IMR-90 (cell line): ENCODE measurements at regions not wholly inside any gene's neighbourhood (a gene's known extent, or its start where the extent isn't known, plus 50 kb on each side); places are given as distances from the start of the nearest gene placed in this dataset.

Experiments
- ATAC-seq: fragments of 200-7000 bp; cut with Tn5 transposase; 2 replicates; pipeline ENCODE4 v1.9.1; 2020; ENCODE audit warnings: low read depth, mild to moderate bottlenecking, moderate library complexity
- BruUV-seq: library from RNA; stranded (reverse); fragments of 400-500 nt; replicated peaks from 2 replicates; lab custom pipeline; 2021; lab: Mats Ljungman, UMichigan
- CTCF ChIA-PET: fragments of 300-600 bp; formaldehyde crosslinking; extraction: SDS; loops from one replicate; lab custom pipeline; 2021; ENCODE audit warnings: antibody characterized with exemption; lab: Yijun Ruan, JAX
- POLR2A ChIA-PET: fragments of 300-600 bp; sonication (Branson Sonifier 250); formaldehyde crosslinking; loops from one replicate; lab custom pipeline; 2022; ENCODE audit warnings: antibody characterized with exemption; ENCODE audit not compliant: unreplicated experiment; lab: Charles Lee
- DNase-seq: peaks from one replicate; pipeline ENCODE4 v3.0.0; 2013
- H2AFZ ChIP-seq: replicated peaks from 2 replicates; pipeline ENCODE3; 2013; ENCODE audit warnings: low read length, mild to moderate bottlenecking; ENCODE audit not compliant: poor library complexity
- H2AK5ac ChIP-seq: 2 replicates; pipeline ENCODE4 v1.6.1; 2013; ENCODE audit warnings: low read depth, low read length, inconsistent platforms
- H2AK9ac ChIP-seq: replicated peaks from 2 replicates; pipeline ENCODE3; 2013; ENCODE audit warnings: mild to moderate bottlenecking, low read depth, low read length, moderate library complexity; ENCODE audit not compliant: poor library complexity
- H2BK120ac ChIP-seq: 2 replicates; pipeline ENCODE4 v1.6.1; 2013; ENCODE audit warnings: low read depth, low read length, inconsistent platforms
- H2BK15ac ChIP-seq: 3 replicates; pipeline ENCODE4 v1.6.1; 2013; ENCODE audit warnings: low read depth, low read length, inconsistent platforms
- H2BK20ac ChIP-seq: 2 replicates; pipeline ENCODE4 v1.6.1; 2013; ENCODE audit warnings: low read depth, mild to moderate bottlenecking, inconsistent platforms, low read length, moderate library complexity
- H2BK5ac ChIP-seq: 2 replicates; pipeline ENCODE4 v1.6.1; 2013; ENCODE audit warnings: mild to moderate bottlenecking, low read depth, low read length, inconsistent platforms; ENCODE audit not compliant: poor library complexity, severe bottlenecking
- H3K14ac ChIP-seq: replicated peaks from 2 replicates; pipeline ENCODE4 v1.6.1; 2013; ENCODE audit warnings: low read depth, low read length, inconsistent platforms
- H3K18ac ChIP-seq: 2 replicates; pipeline ENCODE4 v1.6.1; 2013; ENCODE audit warnings: low read depth, low read length, control low read depth
- H3K23ac ChIP-seq: 2 replicates; pipeline ENCODE4 v1.6.1; 2013; ENCODE audit warnings: low read depth, low read length, inconsistent platforms
- H3K27ac ChIP-seq: 2 replicates; pipeline ENCODE4 v1.5.1; 2013; ENCODE audit warnings: mild to moderate bottlenecking, control low read depth, low read length; ENCODE audit not compliant: insufficient read depth
- H3K27me3 ChIP-seq: 2 replicates; pipeline ENCODE4 v1.6.1; 2013; ENCODE audit warnings: low read length; ENCODE audit not compliant: control insufficient read depth, insufficient read depth
- H3K36me3 ChIP-seq: 2 replicates; pipeline ENCODE4 v1.6.1; 2013; ENCODE audit warnings: low read length, mixed read lengths; ENCODE audit not compliant: control insufficient read depth, insufficient read depth
- H3K4ac ChIP-seq: 2 replicates; pipeline ENCODE4 v1.6.1; 2013; ENCODE audit warnings: low read depth, low read length, inconsistent platforms
- H3K4me1 ChIP-seq: 2 replicates; pipeline ENCODE4 v1.6.1; 2013; ENCODE audit warnings: low read length, mixed read lengths; ENCODE audit not compliant: control insufficient read depth, insufficient read depth
- H3K4me2 ChIP-seq: 2 replicates; pipeline ENCODE4 v1.6.1; 2013; ENCODE audit warnings: low read depth, mild to moderate bottlenecking, control low read depth, low read length, moderate library complexity
- H3K4me3 ChIP-seq: 2 replicates; pipeline ENCODE4 v1.5.1; 2013; ENCODE audit warnings: low read depth, mild to moderate bottlenecking, control low read depth, low read length, moderate library complexity; ENCODE audit not compliant: insufficient read depth
- H3K56ac ChIP-seq: 2 replicates; pipeline ENCODE4 v1.6.1; 2013; ENCODE audit warnings: low read length, inconsistent platforms; ENCODE audit not compliant: insufficient read depth; ENCODE audit errors: extremely low read depth
- H3K79me1 ChIP-seq, 2 experiments: 2 replicates each; pipeline ENCODE4 v1.6.1; 2013; ENCODE audit warnings: low read length in 2 of 2, inconsistent platforms in 1 of 2, low read depth in 1 of 2
- H3K9ac ChIP-seq: 2 replicates; pipeline ENCODE4 v1.6.1; 2013; ENCODE audit warnings: low read depth, low read length, control low read depth
- H3K9me1 ChIP-seq: 2 replicates; pipeline ENCODE4 v1.6.1; 2013; ENCODE audit warnings: low read length, inconsistent platforms; ENCODE audit not compliant: insufficient read depth
- H3K9me3 ChIP-seq: 2 replicates; pipeline ENCODE4 v1.6.1; 2013; ENCODE audit warnings: low read length; ENCODE audit not compliant: control insufficient read depth, insufficient read depth
- H4K20me1 ChIP-seq: 2 replicates; pipeline ENCODE4 v1.6.1; 2013; ENCODE audit warnings: low read length, inconsistent platforms; ENCODE audit not compliant: insufficient read depth
- H4K5ac ChIP-seq: 2 replicates; pipeline ENCODE4 v1.6.1; 2013; ENCODE audit warnings: mild to moderate bottlenecking, low read depth, low read length, control low read depth
- H4K8ac ChIP-seq, 2 experiments: 2 replicates each; pipeline ENCODE4 v1.6.1; 2013; ENCODE audit warnings: low read depth in 2 of 2, low read length in 2 of 2, control low read depth in 1 of 2, inconsistent platforms in 1 of 2
- H4K91ac ChIP-seq: 2 replicates; pipeline ENCODE4 v1.6.1; 2013; ENCODE audit warnings: low read depth, low read length, inconsistent platforms; ENCODE audit not compliant: insufficient read depth
- BHLHE40 ChIP-seq: fragments of 150-350 bp; IDR thresholded peaks from 2 replicates; pipeline ENCODE4 v1.6.1; 2016; ENCODE audit warnings: mild to moderate bottlenecking, low read depth, low read length
- CEBPB ChIP-seq: IDR thresholded peaks from 2 replicates; pipeline ENCODE4 v1.6.1; 2012; ENCODE audit warnings: low read depth, low read length, improper control_type of control experiment
- CHD1 ChIP-seq: IDR thresholded peaks from 2 replicates; pipeline ENCODE4 v1.6.1; 2012; ENCODE audit warnings: low read depth, low read length, improper control_type of control experiment
- CTCF ChIP-seq: conservative IDR thresholded peaks from 2 replicates; pipeline ENCODE4 v1.5.1; 2012; ENCODE audit warnings: mild to moderate bottlenecking, low read depth, low read length, improper control_type of control experiment
- FOS ChIP-seq: fragments of 150-350 bp; IDR thresholded peaks from 2 replicates; pipeline ENCODE4 v1.6.1; 2016; ENCODE audit warnings: low read depth, low read length
- MAFK ChIP-seq: IDR thresholded peaks from 2 replicates; pipeline ENCODE4 v1.6.1; 2012; ENCODE audit warnings: low read depth, low read length, improper control_type of control experiment
- MXI1 ChIP-seq: IDR thresholded peaks from 2 replicates; pipeline ENCODE4 v1.6.1; 2012; ENCODE audit warnings: low read depth, mild to moderate bottlenecking, low read length, moderate library complexity, borderline replicate concordance
- NFE2L2 ChIP-seq: fragments of 150-350 bp; IDR thresholded peaks from 2 replicates; pipeline ENCODE4 v1.6.1; 2016; ENCODE audit warnings: low read depth, mild to moderate bottlenecking, low read length
- POLR2A ChIP-seq: IDR thresholded peaks from 2 replicates; pipeline ENCODE4 v1.6.1; 2012; ENCODE audit warnings: mild to moderate bottlenecking, low read depth, low read length
- RAD21 ChIP-seq: IDR thresholded peaks from 2 replicates; pipeline ENCODE4 v1.6.1; 2012; ENCODE audit warnings: low read length, improper control_type of control experiment
- RCOR1 ChIP-seq: IDR thresholded peaks from 2 replicates; pipeline ENCODE4 v1.6.1; 2012; ENCODE audit warnings: mild to moderate bottlenecking, low read length, improper control_type of control experiment; ENCODE audit not compliant: insufficient replicate concordance
- RFX5 ChIP-seq: IDR thresholded peaks from 2 replicates; pipeline ENCODE4 v1.8.0; 2012; ENCODE audit warnings: low read depth, mild to moderate bottlenecking, low read length, moderate library complexity
- SMC3 ChIP-seq: fragments of 150-350 bp; IDR thresholded peaks from 2 replicates; pipeline ENCODE4 v1.6.1; 2016; ENCODE audit warnings: low read depth, mild to moderate bottlenecking, antibody characterized with exemption, low read length, moderate library complexity
- whole genome bisulfite sequencing, 2 experiments: methylation state at CpG; one replicate each; pipeline versions ENCODE4 v1.1.5 to v1.1.7; 2013; ENCODE audit warnings: missing lambda C conversion rate in 2 of 2; ENCODE audit not compliant: insufficient read length in 1 of 2; ENCODE audit errors: extremely low coverage in 2 of 2; 5-methylcytosine and 5-hydroxymethylcytosine counted together
- dilution Hi-C: fragments of 300-500 bp; cut with HindIII; formaldehyde crosslinking; loops from one replicate; pipeline ENCODE4 v1.14.3; 2018; ENCODE audit warnings: low sequenced_read_pairs; ENCODE audit not compliant: unreplicated experiment
- in situ Hi-C: fragments of 300-500 bp; cut with MboI; formaldehyde crosslinking; loops from 3 replicates; pipeline ENCODE4 v1.14.3; 2019; ENCODE audit warnings: low sequenced_read_pairs, inconsistent platforms, mixed read lengths
- intact Hi-C: fragments of 100-400 bp; cut with micrococcal nuclease; formaldehyde crosslinking; loops from 2 replicates; pipeline ENCODE4 v1.10.0; 2022
- TF ChIP-seq, protein P1 (sequence below): fragments of 150-350 bp; IDR thresholded peaks from 2 replicates; pipeline ENCODE4 v1.6.1; 2017; ENCODE audit warnings: mild to moderate bottlenecking, antibody characterized with exemption, low read length, low read depth

- dilution Hi-C loops (no loop called here), intact Hi-C loops (no loop called here), in situ Hi-C loops (no loop called here)
- Histone ChIP-seq H3K9me1 (no peaks in the 10 kb centered on the region), H2BK15ac (no peak overlapping the region), H3K56ac (no peak overlapping the region), H3K36me3 (no peaks in the 10 kb centered on the region), H3K4me1 (peaks cover 2% of the 10 kb centered on the region; the same call in 1 of the 2 replicates), H3K14ac (no peak overlapping the region), H3K23ac (no peak overlapping the region), H2AK5ac (no peak overlapping the region), H2BK120ac (no peak overlapping the region), H2AK9ac (no peak overlapping the region), H3K4me2 (no peak overlapping the region), H4K91ac (no peak overlapping the region), H3K9ac (no peak overlapping the region), H4K5ac (no peak overlapping the region; the same call in 1 of the 2 replicates), H4K20me1 (no peaks in the 10 kb centered on the region), H3K79me1 (no peaks in the 10 kb centered on the region), H3K27ac (no peak overlapping the region), H3K18ac (peak overlapping the region; percentile 31; the same call in 1 of the 2 replicates), H2AFZ (peak overlapping the region; percentile 10), H2BK20ac (no peak overlapping the region), H2BK5ac (no peak overlapping the region), H4K8ac (no peak overlapping the region), H3K4me3 (no peak overlapping the region), H3K9me3 (no peaks in the 10 kb centered on the region), H3K27me3 (no peaks in the 10 kb centered on the region), H3K4ac (no peak overlapping the region)
- no TSS peak for BruUV-seq
- ATAC-seq (no peak), DNase-seq (no peak)
- ChIA-PET POLR2A (no interaction called here), CTCF (no interaction called here)
- WGBS, 2 experiments: no CpG with 5 or more reads among the region's 6 CpGs
- TF ChIP-seq FOS: no peak
- TF ChIP-seq CTCF: no peak
- TF ChIP-seq CHD1: no peak
- TF ChIP-seq RFX5: no peak
- no peak for TF ChIP-seq RAD21
- no peak for TF ChIP-seq CEBPB
- TF ChIP-seq NFE2L2: no peak
- TF ChIP-seq, protein P1, sequence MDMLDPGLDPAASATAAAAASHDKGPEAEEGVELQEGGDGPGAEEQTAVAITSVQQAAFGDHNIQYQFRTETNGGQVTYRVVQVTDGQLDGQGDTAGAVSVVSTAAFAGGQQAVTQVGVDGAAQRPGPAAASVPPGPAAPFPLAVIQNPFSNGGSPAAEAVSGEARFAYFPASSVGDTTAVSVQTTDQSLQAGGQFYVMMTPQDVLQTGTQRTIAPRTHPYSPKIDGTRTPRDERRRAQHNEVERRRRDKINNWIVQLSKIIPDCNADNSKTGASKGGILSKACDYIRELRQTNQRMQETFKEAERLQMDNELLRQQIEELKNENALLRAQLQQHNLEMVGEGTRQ: no peak
- no peak for TF ChIP-seq BHLHE40
- TF ChIP-seq RCOR1: no peak
- TF ChIP-seq POLR2A: no peak
- TF ChIP-seq MAFK: no peak
- no peak for TF ChIP-seq MXI1
- TF ChIP-seq SMC3: no peak
Measured at GRCh38 chr14:84090837-84091236, 1439.1 kb upstream of the FLRT2 start.
